Endothelial cell of umbilical vein (primary cell): ENCODE measurements at regions not wholly inside any gene's neighbourhood (a gene's known extent, or its start where the extent isn't known, plus 50 kb on each side); places are given as distances from the start of the nearest gene placed in this dataset.

Experiments used
- BruUV-seq: library from RNA; stranded (reverse); fragments of 400-500 nt; replicated peaks from 2 replicates; lab custom pipeline; 2021; lab: Mats Ljungman, UMichigan
- CTCF ChIA-PET: fragments of 300-600, 350-600 bp; sonication (Branson Sonifier 250); formaldehyde crosslinking; loops from one replicate; lab custom pipeline; 2021; ENCODE audit warnings: antibody characterized with exemption, inconsistent platforms; lab: Charles Lee
- POLR2A ChIA-PET: fragments of 300-600, 350-600 bp; sonication (Branson Sonifier 250); formaldehyde crosslinking; loops from one replicate; lab custom pipeline; 2021; ENCODE audit warnings: antibody characterized with exemption, inconsistent platforms; lab: Charles Lee
- DNase-seq: peaks from one replicate; pipeline ENCODE4 v3.0.0-alpha.2; 2011; ENCODE audit warnings: low read depth, low spot score
- FAIRE-seq: peaks from 2 replicates; lab custom pipeline; 2011; peaks lifted over from hg19 to GRCh38; lab: Jason Lieb, UNC
- H2AFZ ChIP-seq: 2 replicates; pipeline ENCODE4 v1.6.0; 2012; ENCODE audit warnings: low read depth, low read length, control low read depth, inconsistent platforms
- H3K27ac ChIP-seq: 2 replicates; pipeline ENCODE4 v1.5.1; 2011; ENCODE audit warnings: low read depth, mild to moderate bottlenecking, control low read depth, low read length, moderate library complexity; ENCODE audit not compliant: insufficient read depth
- H3K27me3 ChIP-seq, 2 experiments: 2 replicates each; pipeline versions ENCODE4 v1.6.0 to v1.6.1; 2011; ENCODE audit warnings: low read length in 2 of 2, mixed read lengths in 1 of 2; ENCODE audit not compliant: control insufficient read depth in 2 of 2, insufficient read depth in 2 of 2
- H3K36me3 ChIP-seq, 2 experiments: 2 replicates in 1 of 2; 3 replicates in 1 of 2; pipeline ENCODE4 v1.5.1; 2011; ENCODE audit warnings: low read length in 2 of 2, mild to moderate bottlenecking in 1 of 2, moderate library complexity in 1 of 2; ENCODE audit not compliant: control insufficient read depth in 2 of 2, insufficient read depth in 2 of 2; ENCODE audit errors: extremely low read depth in 1 of 2
- H3K4me1 ChIP-seq: 3 replicates; pipeline ENCODE4 v1.5.1; 2011; ENCODE audit warnings: mild to moderate bottlenecking, low read length; ENCODE audit not compliant: control insufficient read depth, insufficient read depth; ENCODE audit errors: extremely low read depth
- H3K4me2 ChIP-seq: 2 replicates; pipeline ENCODE4 v1.6.1; 2011; ENCODE audit warnings: low read length, control low read depth, mixed read lengths; ENCODE audit not compliant: insufficient read depth
- H3K4me3 ChIP-seq, 3 experiments: fragments of 200-600 bp in 1 of 3; sonication (generic), shearing (Covaris generic) in 1 of 3; replicated peaks in 1 of 3; 2 replicates each; pipeline ENCODE4 v1.5.1; 2011 to 2016; ENCODE audit warnings: control low read depth in 3 of 3, low read length in 3 of 3, mild to moderate bottlenecking in 2 of 3, inconsistent platforms in 1 of 3, low read depth in 1 of 3, moderate library complexity in 1 of 3; ENCODE audit not compliant: insufficient read depth in 1 of 3
- H3K79me2 ChIP-seq: 2 replicates; pipeline ENCODE4 v1.6.0; 2012; ENCODE audit warnings: low read length, inconsistent platforms; ENCODE audit not compliant: control insufficient read depth, insufficient read depth
- H3K9ac ChIP-seq: replicated peaks from 2 replicates; pipeline ENCODE3; 2011; ENCODE audit warnings: low read length, control low read depth; ENCODE audit not compliant: insufficient read depth; ENCODE audit errors: extremely low read depth
- H3K9me1 ChIP-seq: replicated peaks from 3 replicates; pipeline ENCODE4 v1.6.0; 2011; ENCODE audit warnings: mild to moderate bottlenecking, low read length; ENCODE audit not compliant: control insufficient read depth, insufficient read depth; ENCODE audit errors: extremely low read depth
- H3K9me3 ChIP-seq: replicated peaks from 2 replicates; pipeline ENCODE4 v1.5.1; 2012; ENCODE audit warnings: low read length, inconsistent platforms; ENCODE audit not compliant: control insufficient read depth, insufficient read depth
- H4K20me1 ChIP-seq: replicated peaks from 2 replicates; pipeline ENCODE3; 2011; ENCODE audit warnings: mild to moderate bottlenecking, low read length; ENCODE audit not compliant: control insufficient read depth, insufficient read depth; ENCODE audit errors: extremely low read depth
- CTCF ChIP-seq, 2 donors: IDR thresholded peaks; 1 replicate in 1 of 2; 2 replicates in 1 of 2; pipeline ENCODE4 v1.5.1; 2011; ENCODE audit warnings: low read length in 2 of 2, mild to moderate bottlenecking in 2 of 2, moderate library complexity in 2 of 2, control low read depth in 1 of 2, inconsistent platforms in 1 of 2, low read depth in 1 of 2; ENCODE audit not compliant: insufficient read depth in 1 of 2; ENCODE audit errors: extremely low read depth in 1 of 2
- EZH2 ChIP-seq: IDR thresholded peaks from 2 replicates; pipeline ENCODE4 v1.6.1; 2012; ENCODE audit warnings: borderline replicate concordance, low read depth, mild to moderate bottlenecking, moderate library complexity, low read length, inconsistent platforms; ENCODE audit not compliant: severe bottlenecking
- FOS ChIP-seq: IDR thresholded peaks from 2 replicates; pipeline ENCODE4 v1.6.1; 2011; ENCODE audit warnings: mild to moderate bottlenecking, low read length, moderate library complexity, borderline replicate concordance; ENCODE audit not compliant: insufficient read depth
- GATA2 ChIP-seq: IDR thresholded peaks from 2 replicates; pipeline ENCODE4 v1.7.0; 2011; ENCODE audit warnings: low read depth, mild to moderate bottlenecking, moderate library complexity, mixed read lengths, low read length; ENCODE audit not compliant: insufficient read length, insufficient read depth
- JUN ChIP-seq: IDR thresholded peaks from 2 replicates; pipeline ENCODE4 v1.6.1; 2011; ENCODE audit warnings: borderline replicate concordance, low read depth; ENCODE audit not compliant: insufficient read length, insufficient read depth
- MAX ChIP-seq: IDR thresholded peaks from 2 replicates; pipeline ENCODE4 v1.6.1; 2011; ENCODE audit not compliant: insufficient read depth, insufficient read length
- MYC ChIP-seq: IDR thresholded peaks from one replicate; pipeline ENCODE4 v1.6.1; 2011; ENCODE audit warnings: mild to moderate bottlenecking, low read depth, low read length
- POLR2A ChIP-seq: IDR thresholded peaks from 2 replicates; pipeline ENCODE4 v1.6.1; 2012; ENCODE audit warnings: low read depth, mild to moderate bottlenecking, control low read depth, low read length
- POLR2AphosphoS5 ChIP-seq: IDR thresholded peaks from 2 replicates; pipeline ENCODE4 v1.6.1; 2012; ENCODE audit warnings: low read depth, mild to moderate bottlenecking, control low read depth, low read length, moderate library complexity; ENCODE audit not compliant: insufficient read depth
- dilution Hi-C: fragments of 300-500 bp; cut with MboI; formaldehyde crosslinking; loops from one replicate; pipeline ENCODE4 v1.15.0; 2019; ENCODE audit warnings: low sequenced_read_pairs; ENCODE audit not compliant: extremely low pct_ligation_motif_present
- intact Hi-C: fragments of 100-400 bp; cut with micrococcal nuclease; formaldehyde crosslinking; loops from one replicate; pipeline ENCODE4 v1.10.0; 2022

GRCh38 chr9:90343366-90343765 lies 299.3 kb downstream of the DIRAS2 start:
- ChIA-PET CTCF (no interaction called here), POLR2A (no interaction called here)
- intact Hi-C loops = no loop called here
- Histone ChIP-seq H3K36me3 (no peaks in the 10 kb centered on the region), H4K20me1 (no peaks in the 10 kb centered on the region), H3K27ac (no peak overlapping the region), H3K27me3 (no peaks in the 10 kb centered on the region), H3K9me1 (no peaks in the 10 kb centered on the region), H3K4me3 (no peak overlapping the region), H3K4me2 (no peak overlapping the region), H2AFZ (no peak overlapping the region), H3K79me2 (no peaks in the 10 kb centered on the region), H3K9me3 (peaks cover 4% of the 10 kb centered on the region), H3K9ac (no peak overlapping the region), H3K4me1 (no peaks in the 10 kb centered on the region)
- FAIRE-seq = no peak
- no TSS peak for BruUV-seq
- no peak for TF ChIP-seq CTCF (IDR thresholded peaks at IDR 0.05; ENCODE audit: extremely low read depth in 1 of 2, insufficient read depth in 1 of 2, low read depth in 1 of 2, low read length in 2 of 2)
- no peak for TF ChIP-seq FOS
- no peak for TF ChIP-seq MYC
- no peak for DNase-seq
- dilution Hi-C loops = no loop called here

- no peaks in the 10 kb centered on the region for H3K4me1 ChIP-seq
- intact Hi-C loops = no loop called here
- ChIA-PET POLR2A (no interaction called here), CTCF (no interaction called here)
- H3K4me3 ChIP-seq = no peak overlapping the region
- H3K27me3 ChIP-seq = no peaks in the 10 kb centered on the region
- no peak for DNase-seq
- no peak overlapping the region for H3K9ac ChIP-seq
- dilution Hi-C loops = no loop called here
- H3K9me3 ChIP-seq = peaks cover 4% of the 10 kb centered on the region
- H3K9me1 ChIP-seq = no peaks in the 10 kb centered on the region
- BruUV-seq = no TSS peak
- H3K36me3 ChIP-seq = no peaks in the 10 kb centered on the region
- H4K20me1 ChIP-seq = no peaks in the 10 kb centered on the region
- H3K27ac ChIP-seq = no peak overlapping the region
- H2AFZ ChIP-seq = no peak overlapping the region
- TF ChIP-seq MAX (no peak), FOS (no peak), POLR2AphosphoS5 (no peak), POLR2A (no peak), CTCF (IDR thresholded peaks at IDR 0.05; ENCODE audit: extremely low read depth in 1 of 2, insufficient read depth in 1 of 2, low read depth in 1 of 2, low read length in 2 of 2) (no peak), JUN (no peak), MYC (no peak), GATA2 (no peak), EZH2 (no peak)
- H3K4me2 ChIP-seq = no peak overlapping the region
- no peak for FAIRE-seq
- H3K79me2 ChIP-seq = no peaks in the 10 kb centered on the region
Observed at GRCh38 chr9:90343991-90344390, 298.6 kb downstream of the DIRAS2 start.
